ENCODE measurements at regions not wholly inside any gene's neighbourhood (a gene's known extent, or its start where the extent isn't known, plus 50 kb on each side); places are given as distances from the start of the nearest gene placed in this dataset.

DNA sequence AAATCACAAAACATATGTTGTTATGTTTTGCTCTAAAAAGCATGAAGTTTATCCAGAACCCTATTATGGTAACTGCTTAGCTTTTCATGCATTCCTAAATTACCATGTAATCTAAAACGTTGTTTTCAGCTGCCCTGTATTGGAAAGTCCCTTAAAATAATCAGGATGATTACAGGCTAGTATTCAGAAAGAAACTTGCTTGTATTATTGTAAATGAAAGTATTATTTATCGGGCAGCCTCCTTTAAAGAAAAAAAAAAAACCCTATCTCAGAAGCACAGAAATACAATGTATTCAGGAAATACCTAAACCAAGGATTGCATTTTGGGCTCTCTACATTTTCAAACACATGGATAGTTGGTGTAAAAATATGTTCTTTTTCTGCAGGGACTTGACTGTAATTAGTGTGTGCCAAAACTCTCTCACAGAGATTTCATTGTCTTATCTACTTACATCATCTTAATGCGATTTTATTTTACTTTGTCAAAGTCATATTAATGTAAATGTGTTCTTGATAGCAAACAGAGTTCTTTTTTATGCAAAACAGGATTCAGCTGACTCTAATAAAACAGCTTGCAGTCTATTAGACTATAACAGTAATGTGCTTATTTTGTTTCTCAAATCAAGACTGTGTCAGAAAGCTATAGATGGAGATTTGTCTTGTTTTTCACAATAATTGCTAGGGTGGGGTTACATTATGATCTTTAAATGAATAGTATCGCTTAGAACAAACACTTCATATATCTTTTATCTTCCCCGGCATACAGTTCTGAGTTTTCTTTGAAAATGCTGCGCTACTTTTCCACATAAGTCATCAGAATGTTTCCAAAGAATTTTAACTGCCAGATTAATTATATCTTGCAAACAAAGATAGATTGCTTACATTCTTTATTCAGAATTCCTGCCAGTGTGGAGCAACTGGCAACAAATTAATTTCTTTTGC lies 65.3 kb upstream of the ARID5B start:
- no peak for ATAC-seq (ENCODE audit: low read depth)
- H2AFZ ChIP-seq (ENCODE audit: insufficient read depth, low read depth, low read length, poor library complexity, severe bottlenecking) = no peak overlapping the region
- H3K27ac Mint-ChIP-seq = no peak overlapping the region
- no peaks in the 10 kb centered on the region for H3K9me3 Mint-ChIP-seq (ENCODE audit: insufficient read depth)
- CTCF ChIA-PET = interaction anchor here (0.7 to 1.3 kb wide), 2 partner anchors 271 to 695 kb away, joined by 3 read pairs; no protein-coding TSS in a partner anchor
- H3K27me3 Mint-ChIP-seq = no peaks in the 10 kb centered on the region
- no peaks in the 10 kb centered on the region for H3K27me3 ChIP-seq (replicated peaks in 1 of 4; ENCODE audit: control extremely low read depth in 1 of 4, control insufficient read depth in 3 of 4, insufficient read depth in 4 of 4, low read length in 3 of 4)
- no peak overlapping the region for H3K4me3 Mint-ChIP-seq
- H3K79me2 ChIP-seq (ENCODE audit: control insufficient read depth, insufficient read depth, low read length) = no peaks in the 10 kb centered on the region
- peaks cover 3% of the 10 kb centered on the region for H3K4me1 Mint-ChIP-seq
- POLR2A ChIA-PET = interaction anchor here (0.7 kb wide), 1 partner anchor 16 kb away, joined by 3 read pairs; no protein-coding TSS in a partner anchor
- no peak overlapping the region for H3K9ac ChIP-seq (ENCODE audit: low read length)
- H3K4me3 ChIP-seq (ENCODE audit: control extremely low read depth in 1 of 5, extremely low read depth in 1 of 5, insufficient read depth in 1 of 5, low read depth in 2 of 5, low read length in 4 of 5) = no peak overlapping the region
- no peak overlapping the region for H3K4me2 ChIP-seq (replicated peaks; ENCODE audit: low read depth, low read length, poor library complexity, severe bottlenecking)
- intact Hi-C loops (cut with micrococcal nuclease) = loop anchor here (1.0 kb wide), 1 partner anchor 85 kb away; no protein-coding TSS in a partner anchor
- no peaks in the 10 kb centered on the region for H3K9me3 ChIP-seq (ENCODE audit: control extremely low read depth in 1 of 3, control insufficient read depth in 2 of 3, insufficient read depth in 1 of 3, low read length in 2 of 3)
- DNase-seq = no peak
- WGBS (ENCODE audit: insufficient coverage) = no CpG with 5 or more reads among the region's 6 CpGs
- peaks cover 0 to 6% of the 10 kb centered on the region in 2 donors for H3K4me1 ChIP-seq (ENCODE audit: control insufficient read depth in 2 of 2, insufficient read depth in 2 of 2, low read length in 2 of 2)
- no peaks in the 10 kb centered on the region for H3K36me3 ChIP-seq (replicated peaks in 1 of 2; ENCODE audit: control extremely low read depth in 1 of 2, control insufficient read depth in 1 of 2, extremely low read depth in 1 of 2, insufficient read depth in 2 of 2, low read length in 1 of 2)
- TF ChIP-seq EZH2 (IDR thresholded peaks at IDR 0.05; ENCODE audit: borderline replicate concordance, insufficient read depth, low read depth, low read length, poor library complexity, severe bottlenecking) = no peak
- TF ChIP-seq, protein P1, sequence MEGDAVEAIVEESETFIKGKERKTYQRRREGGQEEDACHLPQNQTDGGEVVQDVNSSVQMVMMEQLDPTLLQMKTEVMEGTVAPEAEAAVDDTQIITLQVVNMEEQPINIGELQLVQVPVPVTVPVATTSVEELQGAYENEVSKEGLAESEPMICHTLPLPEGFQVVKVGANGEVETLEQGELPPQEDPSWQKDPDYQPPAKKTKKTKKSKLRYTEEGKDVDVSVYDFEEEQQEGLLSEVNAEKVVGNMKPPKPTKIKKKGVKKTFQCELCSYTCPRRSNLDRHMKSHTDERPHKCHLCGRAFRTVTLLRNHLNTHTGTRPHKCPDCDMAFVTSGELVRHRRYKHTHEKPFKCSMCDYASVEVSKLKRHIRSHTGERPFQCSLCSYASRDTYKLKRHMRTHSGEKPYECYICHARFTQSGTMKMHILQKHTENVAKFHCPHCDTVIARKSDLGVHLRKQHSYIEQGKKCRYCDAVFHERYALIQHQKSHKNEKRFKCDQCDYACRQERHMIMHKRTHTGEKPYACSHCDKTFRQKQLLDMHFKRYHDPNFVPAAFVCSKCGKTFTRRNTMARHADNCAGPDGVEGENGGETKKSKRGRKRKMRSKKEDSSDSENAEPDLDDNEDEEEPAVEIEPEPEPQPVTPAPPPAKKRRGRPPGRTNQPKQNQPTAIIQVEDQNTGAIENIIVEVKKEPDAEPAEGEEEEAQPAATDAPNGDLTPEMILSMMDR (IDR thresholded peaks at IDR 0.05) = no peak
- no peak overlapping the region for H3K27ac ChIP-seq (ENCODE audit: low read length in 2 of 2)
- H4K20me1 ChIP-seq (ENCODE audit: control insufficient read depth, insufficient read depth, low read length, poor library complexity, severe bottlenecking) = no peaks in the 10 kb centered on the region
